GM19452 (cell line): ENCODE measurements at regions not wholly inside any gene's neighbourhood (a gene's known extent, or its start where the extent isn't known, plus 50 kb on each side); places are given as distances from the start of the nearest gene placed in this dataset.

Source experiments
- ATAC-seq: cut with Tn5 transposase; IDR thresholded peaks from one replicate; pipeline ENCODE4 v1.9.1; 2021; ENCODE audit not compliant: unreplicated experiment

DNA sequence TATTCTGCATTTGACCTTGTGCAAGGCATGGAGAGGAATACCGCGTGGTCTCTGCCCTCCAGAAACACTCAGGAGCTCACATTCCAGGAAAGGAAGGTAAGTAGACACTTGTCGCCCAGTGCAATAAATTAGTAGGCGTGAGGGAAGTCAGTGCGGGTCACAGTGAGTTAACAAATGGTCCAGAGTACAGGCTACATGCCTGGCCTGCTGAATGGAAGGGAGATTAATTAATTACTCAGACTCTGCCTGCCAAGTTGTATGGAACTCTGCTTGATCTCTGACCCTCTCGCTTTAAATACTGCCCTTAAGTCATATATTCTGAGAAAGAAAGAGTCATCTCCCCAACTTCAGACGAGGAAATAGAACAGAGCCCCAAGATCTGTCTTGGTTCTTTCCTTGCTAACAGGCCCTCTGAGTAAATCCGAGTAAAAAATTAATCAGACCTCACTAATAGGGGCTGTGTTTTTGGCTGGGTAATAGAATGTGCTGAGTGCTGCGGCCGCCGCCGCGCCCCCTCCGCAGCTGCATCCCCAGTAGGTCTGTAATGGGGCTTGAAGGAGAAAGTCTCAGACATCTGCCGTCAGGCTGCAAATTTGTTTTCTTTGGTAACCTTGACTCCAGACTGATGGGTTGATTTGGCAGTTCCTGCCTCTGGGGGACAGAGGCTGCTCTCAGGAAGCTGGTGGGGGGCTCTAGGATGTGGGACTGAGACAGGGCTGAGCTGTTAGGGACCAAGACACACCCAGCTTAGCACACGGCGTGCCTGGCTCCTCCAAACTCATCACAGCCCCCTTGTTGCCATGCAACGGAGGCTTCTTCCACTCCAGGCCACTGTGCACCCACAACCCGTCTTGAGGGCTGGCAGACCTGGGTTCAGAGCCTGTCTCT is 144.4 kb downstream of the NSG2 start:
- no peak for ATAC-seq

DNA sequence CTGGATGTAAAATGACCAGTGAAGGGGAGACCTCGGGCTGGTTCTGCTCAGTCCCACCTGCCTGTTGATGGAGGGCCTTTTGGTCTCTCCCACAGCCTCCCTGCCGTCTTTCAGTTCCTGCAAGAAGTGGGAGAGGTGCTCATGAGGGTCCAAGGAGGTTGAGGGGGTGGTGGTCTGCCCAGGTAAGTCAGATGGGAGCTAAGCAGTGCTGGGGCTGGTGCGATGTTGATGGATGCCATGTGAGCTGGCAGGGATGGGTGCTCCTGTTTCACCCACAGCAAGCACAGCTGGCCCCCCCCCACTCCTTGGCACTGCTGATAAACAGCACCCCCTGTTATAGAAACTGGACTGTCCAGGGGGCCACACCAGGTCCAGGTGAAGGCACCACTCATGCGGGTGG is 145.6 kb downstream of the NSG2 start:
- no peak for ATAC-seq

DNA sequence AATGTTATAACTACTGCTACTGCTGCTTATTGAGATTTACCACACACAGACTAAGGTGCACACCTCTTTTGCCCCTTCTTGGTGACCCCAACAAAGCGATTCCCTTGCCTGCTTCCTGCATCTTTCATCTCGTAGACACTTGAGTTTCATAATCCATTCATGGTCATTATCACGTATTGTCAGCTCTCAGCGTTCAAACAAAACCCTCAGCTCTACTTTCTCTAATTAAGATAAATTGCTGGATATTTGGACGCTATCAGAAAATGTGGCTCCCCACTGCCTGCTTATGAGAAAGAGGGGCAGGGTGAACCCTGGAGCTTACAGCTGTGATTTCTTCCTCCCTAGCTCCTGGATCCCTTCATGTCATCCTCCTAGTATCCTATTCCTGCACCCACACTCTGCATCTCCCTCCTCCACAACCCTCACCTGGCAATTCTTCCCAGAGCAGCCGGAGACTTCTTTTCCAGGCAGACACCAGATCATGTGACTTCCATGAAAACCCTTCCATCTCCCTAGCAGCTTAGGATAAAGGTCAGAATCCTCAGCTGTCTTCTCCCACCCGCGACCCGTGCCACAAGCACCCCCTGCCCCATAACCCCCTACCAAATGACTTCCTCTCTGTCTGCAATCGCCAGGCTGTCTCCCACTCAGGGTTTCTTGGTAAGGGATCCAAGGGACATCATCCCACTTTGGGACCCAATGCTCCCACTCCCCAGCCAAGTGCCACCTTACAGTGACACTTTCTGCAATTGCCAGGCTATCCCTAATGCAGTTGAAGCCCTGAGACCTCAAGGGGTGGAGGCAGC is 146.5 kb downstream of the NSG2 start:
- ATAC-seq: no peak

DNA sequence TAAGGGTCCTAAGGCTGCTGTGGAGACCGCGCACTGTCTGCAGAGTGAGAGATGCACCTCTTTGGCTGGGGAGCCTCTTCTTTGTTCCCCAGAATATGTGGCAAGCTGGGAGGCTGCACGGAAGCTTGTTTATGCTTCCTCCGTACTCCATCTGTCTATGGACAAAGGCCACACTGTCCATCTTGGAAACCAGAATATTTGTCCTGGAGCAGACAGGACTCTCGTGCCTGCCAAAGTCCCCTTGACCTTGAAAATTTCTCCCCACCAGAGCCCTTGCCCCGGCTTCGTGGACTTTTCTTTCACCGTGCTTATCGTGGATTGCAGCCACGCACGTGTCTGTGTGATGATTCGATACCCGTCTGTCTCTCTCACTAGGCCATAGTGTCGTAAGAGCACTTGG is 147.4 kb downstream of the NSG2 start:
- ATAC-seq: no peak

DNA sequence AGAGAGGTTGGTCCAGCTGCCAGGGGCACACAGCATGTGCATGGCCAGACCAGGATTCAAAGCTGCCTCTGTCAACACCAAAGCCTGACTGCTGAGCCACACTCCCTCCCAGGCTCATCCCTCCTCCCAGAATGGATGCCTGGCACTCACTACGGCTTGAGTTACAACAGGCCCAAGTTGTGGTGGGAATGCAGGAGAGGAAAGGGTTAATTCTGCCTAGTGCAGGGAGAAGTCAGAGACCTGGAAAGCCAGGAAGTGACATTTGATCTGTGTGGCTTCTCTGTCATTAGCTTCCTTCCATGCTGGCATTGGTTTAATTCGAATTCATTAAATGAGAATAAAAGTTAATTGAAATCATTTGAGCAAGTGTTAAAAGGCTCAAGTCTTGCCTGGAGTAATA is 150.0 kb downstream of the NSG2 start:
- ATAC-seq: no peak

DNA sequence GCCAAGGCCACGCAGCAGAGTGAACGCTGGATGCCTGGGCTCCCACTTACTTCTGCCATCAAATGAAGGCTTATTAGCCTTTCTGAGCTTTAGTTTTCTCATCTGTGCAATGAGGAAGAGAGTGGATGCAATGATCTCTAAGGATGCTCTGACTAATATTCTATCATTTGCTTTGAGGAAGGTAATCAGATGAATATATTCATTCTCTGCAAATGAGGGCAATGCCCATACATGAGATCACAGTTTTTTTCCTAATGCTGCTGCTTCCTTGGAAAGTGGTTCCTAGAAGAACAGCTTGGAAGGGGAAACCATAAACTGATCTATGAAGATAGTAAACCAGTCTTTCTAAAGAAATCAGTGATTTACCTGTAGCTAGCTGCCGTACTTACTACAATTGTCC is 152.4 kb downstream of the NSG2 start:
- no peak for ATAC-seq

DNA sequence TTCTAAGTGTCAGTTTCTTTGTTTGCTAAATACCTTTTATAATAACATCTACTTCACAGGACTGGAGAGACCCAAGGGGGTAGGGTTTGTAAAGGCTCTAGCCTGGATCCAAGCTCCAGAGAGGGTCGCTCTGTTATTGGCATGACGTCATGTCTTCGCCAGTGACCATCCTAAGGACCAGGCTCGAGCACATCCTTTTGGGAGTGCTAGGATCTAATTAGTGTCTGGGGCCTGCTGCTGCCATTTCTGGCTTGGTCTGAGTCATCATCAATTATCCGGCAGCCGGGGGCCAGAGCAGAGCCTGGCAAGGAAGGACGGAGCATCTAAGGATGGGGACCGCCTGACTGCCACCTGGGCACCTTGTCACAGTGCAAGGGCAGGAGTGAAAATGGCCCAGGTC is 153.0 kb downstream of the NSG2 start:
- no peak for ATAC-seq

DNA sequence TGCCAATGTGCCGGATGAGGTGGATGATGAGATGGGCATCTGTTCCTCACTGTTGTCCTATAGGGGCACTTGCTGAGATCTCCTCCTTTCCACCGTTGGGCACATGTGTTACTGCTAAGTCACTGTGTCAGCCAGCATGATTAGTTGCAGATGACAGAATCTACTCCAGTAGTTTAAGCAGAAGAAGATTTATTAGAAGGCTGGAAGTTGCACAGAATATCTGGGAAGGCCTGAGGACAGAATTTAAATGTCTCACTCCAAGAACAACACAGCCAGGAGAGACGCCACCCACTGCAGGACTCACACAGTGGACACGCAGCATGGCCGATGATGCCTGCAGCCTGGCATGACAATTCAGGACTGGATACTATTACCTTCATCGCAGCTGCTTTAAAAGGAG is 157.5 kb downstream of the NSG2 start:
- no peak for ATAC-seq

DNA sequence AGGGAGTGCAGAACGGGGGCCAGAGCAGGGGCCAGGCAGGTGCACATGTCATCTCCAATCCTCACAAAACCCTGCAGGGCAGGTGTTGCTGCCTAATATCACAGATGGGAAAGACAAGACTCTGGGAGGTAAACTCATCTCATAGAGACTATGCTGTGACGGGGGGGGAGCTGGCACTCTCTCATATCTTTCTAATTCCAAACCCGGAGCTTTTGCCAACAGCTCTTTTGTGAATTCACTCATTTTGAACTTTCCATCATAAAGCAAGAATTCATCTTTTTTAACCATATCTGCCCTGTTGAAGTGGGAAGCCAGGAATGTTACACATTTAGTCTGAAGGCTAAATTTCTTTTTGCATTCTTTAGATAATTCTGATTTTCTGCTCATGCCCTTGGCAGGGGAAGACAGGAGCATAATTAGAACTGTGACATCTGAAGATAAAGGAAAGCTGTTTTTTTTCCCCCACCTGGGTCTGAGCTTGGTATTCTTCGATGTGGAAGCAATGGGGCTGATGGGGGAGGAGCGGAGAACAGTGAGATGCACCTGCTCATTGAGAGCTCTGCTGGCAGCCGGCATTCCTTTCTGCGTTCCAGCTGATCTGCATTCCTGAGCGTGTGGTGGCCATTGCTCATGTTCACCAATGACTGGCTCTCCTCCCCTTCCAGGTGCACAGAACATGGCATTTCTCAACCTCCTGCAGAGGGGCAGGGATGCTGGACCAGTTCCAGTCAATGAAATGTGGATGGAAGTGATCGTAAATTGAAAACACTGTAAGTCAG is 159.2 kb downstream of the NSG2 start:
- no peak for ATAC-seq

DNA sequence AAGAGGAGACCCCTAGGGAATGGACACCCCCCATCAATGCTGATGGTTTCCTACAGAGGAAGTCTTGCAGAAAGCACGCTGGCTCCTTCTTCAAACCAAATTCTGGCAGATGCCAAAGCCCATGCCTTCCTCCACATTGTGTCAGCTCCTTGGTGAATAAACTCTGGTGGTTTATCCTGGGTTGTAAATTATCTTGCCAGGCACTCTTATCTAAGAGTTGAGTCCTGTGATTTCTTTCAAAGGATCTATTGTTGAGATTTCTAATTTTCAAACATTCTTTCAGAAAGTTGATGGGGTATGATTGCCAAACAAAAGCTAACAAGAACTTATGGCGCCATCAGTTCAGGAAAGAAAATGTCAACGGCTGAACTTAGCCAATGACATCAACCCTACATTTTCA is 160.4 kb downstream of the NSG2 start:
- ATAC-seq: no peak

DNA sequence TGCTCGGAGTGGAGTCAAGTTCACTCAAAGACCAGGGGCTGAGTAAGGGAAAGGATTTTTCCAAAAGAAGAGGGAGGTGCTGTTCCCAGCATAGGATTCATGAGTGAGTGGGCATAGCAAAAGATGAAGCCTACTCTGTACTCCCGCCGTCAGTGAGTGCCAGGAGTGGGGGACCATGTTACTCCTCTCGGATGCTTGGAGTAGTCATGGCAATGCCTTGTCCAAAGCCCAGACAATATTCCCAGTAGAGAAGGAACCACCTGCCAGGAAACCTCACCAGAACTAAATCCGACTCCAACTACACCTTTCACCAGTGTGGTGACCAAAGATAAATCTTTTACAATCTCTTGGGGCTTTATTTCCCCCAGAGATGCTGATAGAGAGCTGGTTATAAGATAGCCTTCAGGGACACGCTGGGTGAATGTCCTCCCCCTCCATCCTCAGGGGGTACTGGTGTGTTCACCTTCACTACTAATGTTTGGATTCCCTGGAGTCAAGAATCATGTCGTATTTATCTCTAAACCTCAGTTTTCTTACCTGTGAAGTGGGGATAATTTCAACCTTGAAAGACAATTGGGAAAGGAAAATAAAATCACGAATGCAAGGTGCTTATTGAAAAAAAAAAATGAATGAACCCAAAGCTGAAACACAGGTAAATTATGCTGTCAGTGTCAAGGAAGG is 165.2 kb downstream of the NSG2 start:
- no peak for ATAC-seq

DNA sequence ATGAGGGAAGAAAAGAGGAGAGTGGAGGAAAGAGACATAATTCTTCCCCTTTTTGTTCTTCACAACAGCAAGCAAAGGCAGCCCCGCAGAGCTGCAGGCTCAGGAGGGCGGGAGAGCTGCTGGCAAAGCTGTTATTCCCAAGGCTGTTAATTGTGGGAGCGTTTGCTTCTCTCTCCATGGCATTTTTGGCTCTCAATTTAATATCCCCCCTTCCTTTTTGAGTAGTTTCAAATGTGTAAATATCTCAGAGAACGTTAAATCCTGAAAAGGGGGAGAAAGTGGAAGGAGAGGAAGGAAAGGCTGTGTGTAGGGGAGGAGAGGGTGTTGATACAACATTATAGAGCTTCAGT is 165.7 kb downstream of the NSG2 start:
- no peak for ATAC-seq

DNA sequence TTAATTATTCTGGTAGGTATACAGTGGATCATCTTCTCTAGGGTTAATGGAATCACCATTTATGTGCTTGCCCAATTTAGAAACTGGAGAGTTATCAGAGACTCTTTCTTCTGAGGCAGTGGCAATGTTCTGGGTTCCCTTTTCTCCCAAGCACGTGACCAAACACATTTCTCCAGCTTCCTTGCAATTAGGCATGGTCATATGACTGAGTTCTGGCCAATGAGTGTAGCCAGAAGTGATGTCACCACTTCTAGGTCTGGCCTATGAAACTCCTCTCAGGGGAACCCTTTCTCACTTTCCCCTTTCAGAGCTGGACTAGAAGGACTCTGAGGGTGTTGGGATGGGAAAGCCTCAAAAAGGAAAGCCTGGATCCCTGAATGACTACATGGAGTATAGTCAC is 172.0 kb downstream of the NSG2 start:
- ATAC-seq: no peak

DNA sequence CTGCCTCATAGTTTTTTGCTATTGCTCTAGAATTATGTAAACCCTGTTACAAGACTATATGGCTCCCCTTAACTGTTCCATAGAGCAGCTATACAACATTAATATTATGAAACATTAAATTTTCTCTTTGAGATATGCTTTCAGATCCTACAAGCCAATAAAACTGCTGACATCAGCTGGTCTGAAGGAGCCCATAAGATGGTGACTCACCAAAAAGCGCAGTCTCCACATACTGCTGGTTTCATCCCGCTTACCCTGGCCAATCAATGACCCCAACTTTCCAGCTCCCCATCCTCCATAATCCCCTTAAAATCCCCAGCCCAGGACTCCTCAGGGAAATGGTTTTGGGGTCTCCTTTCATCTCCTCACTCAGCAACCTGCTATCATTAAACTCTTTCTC is 172.7 kb downstream of the NSG2 start:
- no peak for ATAC-seq

DNA sequence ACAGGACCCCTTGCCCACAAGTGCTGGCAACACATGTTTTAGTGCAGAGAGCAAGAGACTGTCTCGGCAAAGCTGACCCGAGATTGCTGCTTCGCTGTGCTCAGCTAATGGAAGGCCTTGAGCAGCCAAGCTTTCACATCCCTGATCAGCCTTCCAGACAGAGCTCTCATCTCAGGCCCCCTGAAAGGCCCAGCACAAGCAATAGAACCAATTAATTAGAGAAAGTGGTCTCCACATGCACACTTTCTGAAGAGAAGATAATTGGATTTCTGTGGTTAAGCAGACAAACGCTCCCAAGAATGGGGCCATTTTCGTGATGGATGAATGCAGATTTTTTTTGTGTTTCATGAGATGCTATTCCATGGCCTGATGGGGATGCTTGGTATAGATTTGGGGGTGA is 174.9 kb downstream of the NSG2 start:
- no peak for ATAC-seq

DNA sequence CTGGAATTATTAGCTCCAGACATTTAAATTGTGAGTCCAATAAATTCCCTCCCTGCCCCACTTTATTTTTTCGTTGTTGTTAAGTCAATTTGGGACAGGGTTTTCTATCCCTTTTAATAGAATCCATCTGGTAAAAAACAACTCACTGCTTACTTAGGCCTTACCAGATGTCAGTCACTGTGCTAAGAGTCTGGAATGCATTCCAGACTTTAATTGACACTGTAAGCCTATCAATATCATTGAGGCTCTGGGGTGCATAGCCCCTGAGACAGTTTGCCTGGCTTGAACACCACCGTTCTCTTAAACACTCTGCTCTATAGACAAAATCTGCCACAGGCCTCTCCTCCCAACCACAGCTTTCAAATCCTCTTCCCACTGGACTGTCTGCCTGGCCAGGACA is 175.9 kb downstream of the NSG2 start:
- ATAC-seq: no peak

DNA sequence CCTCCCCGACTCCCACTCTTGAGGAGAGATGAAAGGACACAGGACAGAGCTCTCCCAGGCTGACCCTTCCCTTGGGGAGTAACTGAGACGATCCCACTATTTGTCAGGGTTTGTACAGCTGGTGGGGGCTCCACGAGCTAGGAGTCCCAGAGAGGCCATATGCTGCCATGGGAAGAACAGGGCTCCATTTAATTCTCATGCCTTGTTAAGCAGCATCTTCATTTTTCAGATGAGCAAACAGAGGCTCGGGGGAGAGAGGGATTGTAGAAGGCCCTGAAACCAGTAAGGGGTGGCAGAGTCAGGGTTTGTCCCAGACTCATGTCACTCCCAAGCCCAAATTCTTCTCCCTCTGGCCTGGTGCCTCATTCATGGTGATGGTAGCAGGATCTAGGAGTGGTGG is 176.4 kb downstream of the NSG2 start:
- ATAC-seq: no peak

DNA sequence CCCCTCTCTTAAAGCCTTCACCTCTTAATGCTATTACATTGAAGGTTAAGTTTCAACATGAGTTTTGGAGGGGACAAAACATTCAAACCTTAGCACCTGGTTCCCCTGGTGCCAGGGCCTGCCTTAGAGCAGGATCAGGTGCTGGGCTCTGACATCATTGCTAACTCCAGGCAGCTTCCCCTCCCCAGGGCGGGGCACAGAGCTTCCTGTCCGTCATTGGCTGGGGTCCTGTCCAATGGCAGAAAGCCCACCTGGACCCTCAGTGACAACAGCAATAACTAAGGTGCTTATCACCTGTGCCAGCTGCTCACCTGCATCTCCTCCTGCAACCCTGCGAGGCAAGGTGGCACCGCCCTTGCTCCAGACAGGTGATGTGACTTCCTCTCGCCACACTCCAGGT is 177.4 kb downstream of the NSG2 start:
- no peak for ATAC-seq

DNA sequence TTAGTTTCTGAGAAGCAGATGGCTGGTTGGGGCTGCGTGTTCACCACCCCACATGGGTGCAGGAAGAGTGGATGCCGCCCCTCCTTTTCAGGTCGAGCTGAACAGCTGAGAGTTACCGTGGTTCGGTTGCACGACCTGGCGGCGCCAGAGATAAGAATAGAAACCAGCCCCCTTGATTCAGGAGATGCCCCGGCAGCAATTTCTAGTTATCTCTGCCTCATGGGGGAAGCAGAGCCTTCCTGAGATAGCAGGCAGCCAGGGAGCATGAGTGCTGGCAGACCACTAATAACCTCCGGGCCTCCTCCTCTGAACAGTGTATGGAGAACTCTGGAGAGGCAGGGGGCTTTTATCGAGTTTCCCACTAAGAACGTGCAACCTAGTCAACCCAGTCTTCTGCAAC is 177.8 kb downstream of the NSG2 start:
- ATAC-seq: no peak

DNA sequence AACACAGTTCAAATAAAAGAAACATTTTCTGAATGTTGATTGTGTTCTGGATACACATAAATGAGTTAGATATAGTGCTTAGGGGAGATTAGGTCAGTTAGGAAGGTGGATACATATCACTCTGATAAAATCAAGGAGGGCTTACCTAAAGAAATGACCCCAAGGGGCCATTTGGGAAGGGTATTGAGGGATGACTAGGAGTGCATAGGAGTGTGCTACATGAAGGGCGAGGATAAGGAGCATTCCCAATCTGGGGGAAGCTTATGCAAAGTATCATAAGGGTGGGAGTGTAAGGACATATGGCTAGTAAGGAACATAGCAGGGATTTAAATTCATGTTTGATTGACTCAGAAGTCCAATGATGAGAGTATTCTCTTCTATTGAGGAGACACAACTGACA is 183.6 kb downstream of the NSG2 start:
- ATAC-seq: no peak
